HG03565 (cell line): ENCODE measurements at regions not wholly inside any gene's neighbourhood (a gene's known extent, or its start where the extent isn't known, plus 50 kb on each side); places are given as distances from the start of the nearest gene placed in this dataset.

Source experiments
- ATAC-seq: cut with Tn5 transposase; IDR thresholded peaks from one replicate; pipeline ENCODE4 v1.9.1; 2021; ENCODE audit warnings: mild to moderate bottlenecking, moderate library complexity; ENCODE audit not compliant: unreplicated experiment

DNA sequence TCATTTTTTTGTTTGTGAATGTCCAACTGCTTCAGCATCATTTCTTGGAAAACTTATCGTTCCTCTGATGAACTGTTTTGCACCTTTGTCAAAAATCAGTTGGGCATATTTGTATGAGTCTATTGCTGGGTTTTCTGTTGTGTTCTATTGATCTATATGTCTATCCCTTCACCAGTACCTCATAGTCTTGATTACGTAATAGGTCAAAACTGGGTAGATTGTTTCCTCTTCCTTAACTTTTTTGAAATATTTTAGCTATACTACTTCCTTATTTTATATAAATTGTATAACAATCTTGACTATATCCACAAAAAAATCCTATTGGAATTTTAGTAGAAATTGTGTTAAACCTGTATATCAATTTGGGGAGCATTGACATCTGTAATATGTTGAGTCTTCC lies 104.1 kb upstream of the PALS2 start:
- no peak for ATAC-seq

DNA sequence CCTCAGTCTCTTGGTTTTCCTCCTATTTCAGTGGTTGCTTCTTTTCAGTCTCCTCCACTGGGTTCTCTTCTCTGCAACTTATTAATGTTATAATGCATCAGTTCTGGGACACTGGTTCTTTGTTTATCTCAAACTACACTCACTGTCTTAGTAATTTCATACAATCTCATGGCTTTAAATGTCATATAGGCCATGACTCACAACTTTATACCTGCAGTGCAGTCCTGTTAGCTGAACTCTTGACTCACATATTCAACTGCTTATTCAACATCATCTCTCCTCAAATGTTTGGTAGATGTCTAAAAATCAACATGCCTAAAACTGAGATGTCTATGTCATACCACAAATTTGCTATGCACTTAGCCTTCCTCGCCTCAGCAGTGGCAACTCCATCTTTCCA lies 101.2 kb upstream of the PALS2 start:
- no peak for ATAC-seq

DNA sequence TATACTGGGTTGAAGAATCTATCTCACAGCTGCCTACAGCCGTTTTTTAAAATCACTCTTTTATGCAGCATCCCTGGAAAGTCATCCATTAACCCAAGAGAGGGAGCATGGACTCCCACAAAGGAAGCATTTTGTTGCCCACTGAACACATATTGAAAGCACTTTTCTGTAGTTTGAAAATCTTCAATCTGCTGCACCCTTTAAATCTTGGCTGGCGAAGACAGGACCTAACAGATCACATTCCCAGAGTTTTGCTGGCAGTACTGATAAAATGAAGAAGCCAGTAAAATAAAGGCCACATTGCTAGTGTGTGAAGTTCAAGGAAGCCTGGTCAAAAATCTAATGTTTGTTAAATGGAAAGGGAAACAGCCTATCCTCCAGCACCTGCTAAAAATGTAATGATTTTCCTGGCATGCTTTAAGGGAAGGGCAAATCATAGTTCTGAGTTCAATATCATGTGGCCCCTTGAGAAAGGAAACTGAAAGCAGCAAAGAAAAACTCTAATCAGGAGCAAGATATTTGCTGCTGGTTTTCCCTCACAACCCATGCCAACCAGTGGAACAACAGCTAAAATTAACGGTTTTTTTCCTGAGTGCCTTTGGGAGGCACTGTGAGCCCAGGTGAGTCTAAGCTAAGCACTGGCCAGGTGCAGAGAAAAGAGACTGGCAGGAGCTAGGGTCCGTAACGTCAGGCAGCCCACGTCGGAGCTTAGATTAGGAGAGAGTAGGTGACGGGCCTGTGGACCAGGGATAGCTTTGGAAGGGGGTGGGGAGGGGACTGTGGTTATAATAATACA lies 97.9 kb upstream of the PALS2 start:
- ATAC-seq = no peak

DNA sequence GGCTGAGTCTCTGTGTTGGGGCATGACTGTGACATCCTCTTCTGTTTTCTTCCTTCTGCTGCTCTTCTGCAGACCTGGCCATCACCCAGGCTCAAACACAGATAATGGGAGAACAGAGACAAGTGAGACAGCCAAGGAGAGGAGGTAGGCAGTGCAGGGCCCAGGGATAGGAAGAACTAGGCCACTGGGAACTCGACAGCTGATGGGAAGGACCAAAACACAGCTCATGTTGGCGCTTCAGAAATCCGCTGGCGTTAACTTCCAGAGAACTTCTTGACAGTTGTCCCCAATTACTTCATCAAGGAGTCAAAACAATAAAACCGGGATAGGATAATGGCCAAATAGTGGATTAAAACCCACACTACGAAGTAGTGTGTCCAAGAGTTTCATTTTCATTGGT lies 97.0 kb upstream of the PALS2 start:
- ATAC-seq = no peak

DNA sequence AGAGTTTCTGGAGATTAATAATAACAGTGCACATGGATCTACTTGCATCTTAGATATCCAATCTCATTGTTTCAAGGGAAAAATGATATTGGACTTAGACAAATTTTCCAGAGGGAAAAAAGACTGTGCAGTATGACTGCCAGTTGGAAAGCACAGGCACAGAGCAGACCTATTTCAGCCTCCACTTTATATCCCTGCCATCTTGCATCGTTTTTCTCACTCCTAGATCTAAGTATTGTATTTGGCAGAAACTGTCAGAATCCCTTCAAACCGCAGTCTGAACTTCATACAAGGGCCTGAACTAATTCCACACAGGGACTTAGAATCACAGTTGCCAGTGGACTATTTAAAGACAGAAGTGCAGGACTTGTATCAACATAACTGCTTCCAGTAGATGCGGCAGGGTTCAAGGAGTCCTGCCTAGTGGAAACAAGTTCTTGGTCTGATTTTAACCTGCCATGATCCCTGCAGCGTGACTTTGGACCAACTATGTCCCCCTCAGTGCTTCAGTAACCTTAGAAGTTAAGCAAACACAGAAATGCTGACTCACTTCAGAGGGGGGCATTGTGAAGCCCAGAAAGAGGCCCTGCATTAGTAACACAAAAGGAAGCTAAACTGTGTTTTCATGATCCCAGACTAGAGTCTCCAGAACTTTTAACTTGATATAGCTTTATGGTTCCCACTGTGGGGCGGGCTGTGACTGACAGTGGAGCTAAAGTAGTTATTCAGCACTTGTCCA lies 95.7 kb upstream of the PALS2 start:
- no peak for ATAC-seq

DNA sequence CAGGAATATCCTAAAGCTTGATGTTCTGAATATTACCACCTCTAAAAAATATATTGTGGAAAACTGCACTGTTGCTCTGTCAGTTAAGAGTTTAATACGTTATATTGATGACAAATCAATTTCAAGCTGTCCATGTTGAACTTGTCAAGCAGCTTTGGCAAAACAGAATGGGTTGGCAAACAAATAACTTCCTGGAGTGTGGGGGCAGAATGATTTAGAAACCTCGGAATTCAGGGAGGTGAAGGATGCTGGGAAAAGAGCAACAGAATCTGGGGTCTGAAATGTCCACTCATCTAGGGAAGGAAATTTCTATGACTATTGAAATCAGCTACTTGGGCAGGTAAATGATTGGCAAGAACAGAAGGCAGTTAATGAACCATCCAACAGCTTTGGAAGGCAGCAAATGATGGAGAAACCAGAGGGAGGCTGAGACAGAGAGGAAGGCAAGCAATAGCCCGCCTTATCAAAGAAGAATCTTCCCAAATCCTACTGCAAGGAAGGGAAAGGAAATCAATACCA lies 95.1 kb upstream of the PALS2 start:
- no peak for ATAC-seq

DNA sequence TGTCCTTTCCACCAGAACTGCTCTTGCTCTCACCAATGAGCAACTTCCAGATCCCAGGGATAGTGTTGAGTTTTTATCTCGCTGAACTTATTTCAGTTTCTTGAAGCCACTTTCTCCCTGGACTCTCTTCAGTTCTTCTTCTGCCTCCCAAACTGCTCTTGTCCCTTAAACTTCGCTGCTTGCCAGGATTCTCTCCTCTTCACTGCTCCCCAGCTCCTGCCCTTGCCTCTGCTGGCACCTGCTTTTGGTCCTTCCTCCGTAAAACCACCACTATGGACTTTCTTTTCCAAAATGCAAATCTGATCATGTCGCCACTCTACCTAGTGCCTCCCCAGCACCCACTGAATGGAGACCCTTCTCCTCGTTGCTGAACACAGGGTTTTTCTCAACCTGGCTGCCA lies 92.8 kb upstream of the PALS2 start:
- no peak for ATAC-seq

DNA sequence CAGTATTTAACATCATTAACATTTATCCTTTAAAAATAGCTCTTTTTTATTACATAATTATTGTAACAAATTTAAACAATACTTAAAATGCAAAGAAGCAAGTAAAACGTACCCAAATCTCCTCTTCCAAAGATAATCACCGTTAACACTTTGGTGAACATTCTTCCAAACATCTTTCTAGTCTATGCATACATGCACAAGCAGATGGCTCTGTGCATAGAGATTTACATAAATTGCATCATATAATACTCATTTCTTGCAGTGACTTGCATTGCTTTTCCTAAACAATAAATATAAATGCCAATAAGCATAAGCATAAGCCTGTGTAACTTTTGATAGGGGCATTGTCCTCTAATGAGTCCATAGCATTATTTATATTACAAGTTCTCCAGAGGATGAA lies 89.4 kb upstream of the PALS2 start:
- no peak for ATAC-seq

DNA sequence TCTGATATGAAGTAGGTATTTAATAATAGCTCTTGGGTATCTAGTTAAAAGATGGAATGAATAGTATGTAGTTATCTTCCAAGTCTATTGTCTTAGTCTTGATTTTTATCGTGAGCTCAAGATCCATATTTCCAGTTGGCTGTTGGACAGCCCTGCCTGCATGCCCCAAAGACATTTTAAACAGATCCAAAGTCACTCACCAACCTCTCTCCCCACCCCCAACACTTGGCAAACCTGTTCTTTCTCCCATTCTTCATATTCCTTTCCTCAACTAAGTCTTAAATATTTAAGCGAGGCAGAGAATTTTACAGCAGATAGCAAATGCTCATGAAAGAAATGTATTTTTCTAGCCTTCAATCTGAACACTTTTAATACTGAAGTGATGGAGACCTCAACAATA lies 80.7 kb upstream of the PALS2 start:
- no peak for ATAC-seq

DNA sequence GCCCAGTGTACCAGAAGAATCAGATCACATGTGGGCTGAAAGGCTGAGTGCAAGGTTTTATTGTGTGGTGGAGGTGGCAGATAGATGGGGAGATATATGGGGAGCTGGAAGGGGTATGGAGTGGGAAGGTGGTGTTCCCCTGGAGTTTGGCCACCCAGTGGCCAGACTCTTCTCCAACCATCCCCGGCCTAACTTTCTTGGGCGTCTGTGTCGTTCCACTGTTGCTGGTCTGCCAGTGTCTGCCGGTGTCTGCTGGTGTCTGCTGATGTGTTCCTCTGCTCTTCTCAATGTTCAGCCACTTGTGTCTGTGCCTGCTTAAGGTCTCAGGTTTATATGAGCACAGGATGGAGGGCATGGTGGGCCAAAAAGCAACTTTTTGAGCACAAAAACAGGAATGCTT lies 78.4 kb upstream of the PALS2 start:
- no peak for ATAC-seq

DNA sequence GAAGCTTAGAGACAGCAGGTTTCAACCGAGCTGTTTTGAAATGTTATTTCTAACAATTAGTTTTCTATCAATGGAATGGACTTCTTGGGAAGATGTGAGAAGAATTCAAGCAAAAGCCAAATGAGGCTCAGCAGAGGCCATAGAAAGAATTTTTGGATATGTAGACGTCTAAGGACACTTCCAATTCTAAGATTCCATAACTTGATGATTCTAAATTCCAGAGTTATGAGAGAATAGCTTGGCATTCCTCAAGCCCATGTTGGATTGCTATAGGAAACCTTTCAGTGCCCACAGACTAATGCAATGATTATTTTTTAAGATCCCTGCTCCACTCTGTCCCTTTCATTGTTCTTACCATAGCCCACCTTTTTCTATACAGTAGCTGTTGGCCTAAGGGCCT lies 77.2 kb upstream of the PALS2 start:
- no peak for ATAC-seq

DNA sequence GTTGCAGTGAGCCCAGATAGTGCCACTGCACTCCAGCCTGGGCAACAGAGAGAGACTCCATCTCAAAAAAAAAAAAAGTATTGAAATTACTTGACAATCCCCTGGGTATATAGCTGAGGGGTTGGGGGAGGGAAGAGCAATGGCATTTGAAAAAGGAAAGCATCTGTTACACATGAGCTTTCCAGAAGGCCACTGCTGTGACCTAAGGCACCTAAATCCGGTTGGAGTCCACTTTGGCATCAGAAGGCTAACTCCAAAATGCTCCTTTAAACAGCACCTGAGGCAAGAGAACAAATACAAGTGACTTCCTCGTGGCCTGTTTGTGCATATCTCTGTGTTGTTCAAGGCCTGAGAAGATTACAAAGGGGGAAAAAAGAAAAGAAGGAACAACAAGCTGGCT lies 74.8 kb upstream of the PALS2 start:
- no peak for ATAC-seq

DNA sequence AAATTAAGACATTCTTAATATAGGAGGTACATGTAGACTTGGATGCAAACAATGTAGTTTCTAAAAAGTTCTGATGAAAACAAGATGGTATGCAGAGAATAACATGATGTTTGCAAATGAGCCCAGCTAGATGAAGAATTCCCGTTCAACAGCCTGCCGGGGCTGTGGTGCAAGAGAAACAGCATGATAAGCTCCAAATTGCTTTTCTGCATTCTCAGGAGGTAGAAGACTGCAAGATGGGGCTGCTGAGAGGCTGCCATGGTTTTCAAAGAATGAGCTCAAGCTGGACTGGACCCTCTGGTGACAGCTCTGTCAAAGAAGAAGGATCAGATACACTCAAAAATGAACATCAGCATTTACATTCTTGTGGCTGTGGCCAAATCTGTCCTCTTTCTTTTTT lies 73.4 kb upstream of the PALS2 start:
- ATAC-seq = no peak

DNA sequence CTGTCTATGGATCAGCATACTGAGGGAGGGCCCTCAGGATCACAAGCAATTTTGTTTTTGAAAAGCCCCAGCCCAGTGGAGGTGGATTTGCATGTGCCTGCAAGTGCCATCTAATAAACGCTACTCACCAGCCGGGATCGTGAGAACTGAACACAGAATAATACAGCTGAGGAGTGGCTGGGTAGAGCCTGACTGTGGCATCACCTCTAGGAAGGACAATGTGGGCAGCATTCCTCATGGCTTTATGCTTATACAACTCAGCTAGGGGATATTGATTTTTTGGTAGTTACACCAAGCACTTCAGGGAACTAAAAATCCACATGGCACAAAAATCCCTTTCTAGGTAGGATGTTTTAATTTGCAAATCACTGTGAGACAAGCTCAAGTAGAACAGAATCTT lies 72.7 kb upstream of the PALS2 start:
- ATAC-seq = no peak

DNA sequence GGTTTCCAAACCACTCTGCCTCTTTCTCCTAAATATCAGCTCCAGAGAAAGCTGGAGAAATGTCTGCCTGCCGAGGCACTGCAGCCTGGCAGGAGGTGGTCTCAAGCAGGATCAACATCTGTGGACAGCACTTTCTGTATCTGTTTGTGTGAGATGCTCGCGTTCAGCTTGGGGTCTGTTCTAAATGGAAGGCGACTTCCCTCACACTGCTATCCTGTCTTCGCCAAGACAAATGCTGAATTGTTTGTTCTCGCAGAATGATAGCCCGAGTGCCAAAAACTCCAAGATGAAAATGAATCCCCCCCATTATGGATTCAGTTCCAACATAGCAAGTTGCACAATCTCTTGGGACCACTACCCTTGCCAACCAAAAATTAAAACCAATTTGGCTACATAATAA lies 72.2 kb upstream of the PALS2 start:
- ATAC-seq = no peak

DNA sequence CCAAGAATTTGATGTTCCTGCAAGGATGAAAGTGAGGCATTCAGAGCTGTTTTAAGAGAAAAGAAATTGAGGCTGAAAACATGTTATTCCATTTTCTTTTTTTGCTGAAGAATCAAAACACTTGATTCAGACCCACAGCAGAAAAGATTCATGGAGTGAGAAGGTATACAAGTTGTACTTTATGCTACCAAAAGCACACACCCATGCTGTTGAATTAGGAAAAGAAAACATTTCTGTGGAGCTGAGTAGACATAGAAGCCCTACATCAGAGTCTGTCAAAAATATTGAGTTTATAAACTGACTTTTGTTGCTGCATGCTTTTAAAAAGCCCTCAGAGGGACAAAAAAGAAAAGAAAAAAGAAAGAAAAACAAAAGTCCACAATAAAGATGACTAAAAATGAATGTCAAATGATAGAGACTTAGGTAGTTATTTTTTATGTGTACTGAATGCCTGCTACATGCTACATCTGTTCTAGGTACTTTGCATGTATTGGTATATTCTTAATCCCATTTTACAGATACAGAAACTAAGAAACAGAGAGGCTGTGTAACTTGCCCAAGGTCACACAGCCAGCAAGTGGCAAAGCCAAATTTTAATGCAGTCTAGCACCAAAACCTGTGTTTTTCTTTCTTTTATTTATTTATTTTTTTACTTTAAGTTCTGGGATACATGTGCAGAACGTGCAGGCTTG lies 71.7 kb upstream of the PALS2 start:
- ATAC-seq = no peak

DNA sequence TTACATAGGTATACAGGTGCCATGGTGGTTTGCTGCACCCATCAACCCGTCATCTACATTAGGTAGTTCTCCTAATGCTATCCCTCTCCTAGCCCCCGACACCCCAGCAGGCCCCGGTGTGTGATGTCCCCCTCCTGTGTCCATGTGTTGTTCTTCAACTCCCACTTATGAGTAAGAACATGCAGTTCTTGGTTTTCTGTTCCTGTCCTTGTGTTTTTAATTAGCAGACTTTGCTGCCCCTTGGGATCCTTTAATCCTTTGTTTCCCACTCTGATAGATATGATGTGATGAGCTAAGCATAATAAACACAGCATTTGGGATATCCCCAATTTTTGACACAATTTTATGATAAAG lies 71.1 kb upstream of the PALS2 start:
- no peak for ATAC-seq

DNA sequence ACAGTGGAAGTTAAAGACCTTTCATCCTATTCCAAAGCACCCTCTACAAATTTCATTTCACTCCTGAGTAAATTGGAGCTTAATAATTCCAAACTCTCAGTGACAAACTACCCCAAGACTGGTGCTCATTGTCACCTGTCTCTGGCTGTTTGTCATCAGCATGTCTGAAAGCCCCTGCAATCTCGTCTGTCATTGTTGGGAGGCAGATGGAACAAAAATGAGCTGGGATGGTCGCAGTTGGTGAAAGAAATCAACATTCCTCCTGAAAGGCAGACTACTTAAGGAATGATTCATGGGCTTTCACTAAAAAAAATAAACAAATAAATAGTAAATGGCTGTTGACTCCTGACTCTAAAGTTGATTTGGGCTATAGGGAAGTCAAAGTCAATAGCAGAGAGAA lies 69.7 kb upstream of the PALS2 start:
- ATAC-seq = no peak

DNA sequence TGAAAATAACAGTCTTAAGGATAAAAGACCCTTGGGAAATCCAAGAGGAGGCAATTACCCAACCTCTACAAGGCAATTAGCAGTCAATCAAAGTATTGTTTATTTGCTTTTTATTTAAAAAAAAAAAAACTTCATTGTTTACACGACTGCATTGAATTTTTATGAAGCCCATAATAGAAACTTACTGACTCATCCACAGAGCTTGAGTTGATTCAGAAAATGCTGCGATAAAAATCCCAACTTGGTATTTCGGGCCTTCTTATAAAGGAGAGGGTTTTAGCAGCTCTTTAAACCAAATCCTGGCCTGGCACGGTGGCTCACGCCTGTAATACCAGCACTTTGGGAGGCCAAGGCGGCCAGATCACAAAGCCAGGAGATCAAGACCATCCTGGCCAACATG lies 69.2 kb upstream of the PALS2 start:
- no peak for ATAC-seq

DNA sequence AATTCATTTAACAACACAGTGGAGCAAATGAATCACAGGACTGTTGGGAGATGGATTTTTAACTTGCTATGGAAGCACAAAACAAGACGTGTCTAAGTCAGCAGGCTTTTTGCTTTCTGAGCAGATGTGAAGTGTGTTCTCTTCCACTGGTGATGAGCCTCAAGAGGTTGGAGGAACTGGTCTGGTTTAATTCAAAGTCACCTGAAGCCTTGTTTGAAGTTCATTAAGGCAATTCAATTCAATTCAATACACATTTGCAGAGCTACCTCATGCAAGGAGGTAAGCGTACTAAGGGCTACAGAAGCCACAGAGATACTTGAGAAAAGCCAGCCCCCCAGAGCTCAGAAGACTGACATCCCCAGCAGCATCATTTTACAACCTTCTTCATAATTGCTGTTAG lies 68.4 kb upstream of the PALS2 start:
- no peak for ATAC-seq

DNA sequence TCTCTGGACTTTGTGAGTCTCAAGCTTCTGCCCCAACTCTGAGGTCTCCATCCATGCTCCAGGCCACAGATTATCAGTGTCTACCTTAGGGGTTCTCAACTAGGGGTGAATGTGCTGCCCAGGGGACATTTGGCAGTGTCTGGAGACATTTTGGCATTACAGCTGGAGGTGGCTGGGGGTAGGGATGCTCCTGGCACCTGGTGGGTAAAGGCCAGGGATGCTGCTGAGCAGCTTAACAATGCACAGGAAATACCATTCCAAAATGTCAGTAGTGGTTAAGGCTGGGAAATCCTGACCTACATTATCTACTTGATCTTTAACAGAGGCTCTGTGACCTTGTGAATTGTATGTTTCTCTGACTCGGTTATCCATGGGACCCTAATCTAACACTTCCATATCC lies 67.3 kb upstream of the PALS2 start:
- no peak for ATAC-seq

DNA sequence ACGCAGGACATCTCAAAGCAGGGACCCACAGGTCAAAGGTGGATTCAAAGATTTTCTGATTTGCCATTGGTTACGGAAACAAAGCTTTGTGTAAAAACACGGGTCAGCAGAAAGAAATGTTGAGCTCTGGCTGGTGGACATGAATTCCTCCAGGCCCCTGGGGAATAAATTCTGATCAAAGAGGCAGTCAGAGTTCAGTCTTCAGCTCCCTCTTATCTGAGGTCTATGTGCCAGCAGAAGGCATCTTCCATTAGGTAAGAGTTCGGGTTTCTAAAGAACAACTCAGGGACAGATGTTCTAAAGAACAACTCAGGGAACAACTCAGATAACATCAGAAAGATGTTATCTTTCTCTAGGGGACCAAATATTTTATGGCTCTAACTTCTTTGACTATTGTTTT lies 64.9 kb upstream of the PALS2 start:
- no peak for ATAC-seq
